Ishikawa (cell line): ENCODE measurements at regions not wholly inside any gene's neighbourhood (a gene's known extent, or its start where the extent isn't known, plus 50 kb on each side); places are given as distances from the start of the nearest gene placed in this dataset.

Experiments used
- CEBPB ChIP-seq: IDR thresholded peaks from 2 replicates; pipeline ENCODE4 v1.6.1; 2012
- CREB1 ChIP-seq: IDR thresholded peaks from 2 replicates; pipeline ENCODE4 v1.6.1; 2012; ENCODE audit warnings: low read depth
- EGR1 ChIP-seq: IDR thresholded peaks from 2 replicates; pipeline ENCODE4 v1.6.1; 2012
- EP300 ChIP-seq: IDR thresholded peaks from 2 replicates; pipeline ENCODE4 v1.6.1; 2012; ENCODE audit warnings: borderline replicate concordance
- FOXM1 ChIP-seq: IDR thresholded peaks from 2 replicates; pipeline ENCODE4 v1.6.1; 2012; ENCODE audit warnings: low read depth, borderline replicate concordance
- MAX ChIP-seq: IDR thresholded peaks from 2 replicates; pipeline ENCODE4 v1.6.1; 2012
- NFIC ChIP-seq: IDR thresholded peaks from 2 replicates; pipeline ENCODE4 v1.6.1; 2012
- RAD21 ChIP-seq: IDR thresholded peaks from 2 replicates; pipeline ENCODE4 v1.6.1; 2012; ENCODE audit warnings: low read depth
- REST ChIP-seq: IDR thresholded peaks from 2 replicates; pipeline ENCODE4 v1.6.1; 2012; ENCODE audit warnings: low read depth, mild to moderate bottlenecking
- TAF1 ChIP-seq: IDR thresholded peaks from 2 replicates; pipeline ENCODE4 v1.6.1; 2012; ENCODE audit warnings: low read depth, mild to moderate bottlenecking
- TCF12 ChIP-seq: IDR thresholded peaks from 2 replicates; pipeline ENCODE4 v1.6.1; 2012; ENCODE audit warnings: low read depth
- TEAD4 ChIP-seq: IDR thresholded peaks from 2 replicates; pipeline ENCODE4 v1.6.1; 2012
- YY1 ChIP-seq: IDR thresholded peaks from 2 replicates; pipeline ENCODE4 v1.6.1; 2012; ENCODE audit warnings: low read depth
- ZBTB7A ChIP-seq: IDR thresholded peaks from 2 replicates; pipeline ENCODE4 v1.6.1; 2012; ENCODE audit warnings: low read depth
- TF ChIP-seq, protein P1 (sequence below): IDR thresholded peaks from 2 replicates; pipeline ENCODE4 v1.6.1; 2012

DNA sequence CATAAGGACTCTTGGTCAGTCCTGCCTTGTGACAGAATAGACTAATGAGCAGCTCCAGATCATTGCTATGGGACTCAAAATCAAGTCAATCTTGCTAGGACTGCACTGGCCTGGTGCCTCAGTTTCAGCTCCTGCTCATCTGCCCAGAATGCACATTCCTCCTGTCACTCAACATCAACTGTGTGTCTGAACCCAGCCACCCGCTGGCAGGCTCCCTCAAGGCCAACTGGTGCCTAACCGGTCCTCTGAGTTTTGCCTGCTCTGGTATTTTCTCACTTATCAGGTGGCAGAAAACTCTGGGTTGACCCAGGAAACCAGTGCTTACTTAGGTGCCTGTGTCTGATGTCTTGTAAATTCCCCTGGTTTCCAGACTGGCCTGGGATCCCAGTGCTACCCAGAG, 297.7 kb downstream of the DHX35 start:
- no peak for TF ChIP-seq CEBPB
- TF ChIP-seq REST, result no peak
- TF ChIP-seq EP300, result no peak

DNA sequence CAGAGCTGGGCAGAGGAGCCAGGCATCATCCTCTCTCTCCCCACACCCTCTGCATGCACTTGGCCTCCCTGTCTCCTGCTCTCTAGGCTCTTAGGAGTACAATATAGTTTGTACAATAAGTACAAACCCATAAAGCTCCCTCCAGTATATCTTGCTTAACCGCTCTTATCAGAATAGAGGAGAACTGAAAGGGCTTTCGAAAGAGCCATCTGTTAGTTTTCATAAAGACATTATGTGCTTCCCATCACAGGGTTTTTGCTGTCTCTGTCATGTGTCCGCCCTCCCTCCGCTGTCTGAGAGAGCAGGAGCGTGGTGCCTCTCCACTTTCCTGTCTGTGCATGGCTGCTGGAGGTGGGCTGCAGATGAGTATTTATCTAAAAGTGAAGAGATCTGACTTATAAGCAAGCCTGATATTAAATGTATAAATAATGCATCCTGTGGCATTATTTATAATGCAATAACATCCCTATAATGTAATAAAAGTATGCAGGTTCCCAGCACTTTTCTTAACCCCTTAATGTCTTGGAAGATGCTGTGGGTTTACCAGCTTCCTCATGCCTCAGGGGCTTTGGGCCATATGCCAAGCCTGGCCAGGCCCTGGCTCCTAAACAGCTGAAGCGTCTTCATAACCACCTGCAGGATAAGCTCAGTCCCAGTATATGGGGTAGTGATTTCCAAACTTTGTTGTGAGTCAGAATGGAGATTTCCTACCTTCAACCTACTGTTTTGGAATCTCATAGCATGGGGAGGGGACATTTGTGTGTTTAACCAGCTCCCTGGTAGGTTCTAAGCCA, 297.1 kb downstream of the DHX35 start:
- TF ChIP-seq TEAD4 (no peak), EP300 (no peak), FOXM1 (no peak)
- TF ChIP-seq, protein P1, sequence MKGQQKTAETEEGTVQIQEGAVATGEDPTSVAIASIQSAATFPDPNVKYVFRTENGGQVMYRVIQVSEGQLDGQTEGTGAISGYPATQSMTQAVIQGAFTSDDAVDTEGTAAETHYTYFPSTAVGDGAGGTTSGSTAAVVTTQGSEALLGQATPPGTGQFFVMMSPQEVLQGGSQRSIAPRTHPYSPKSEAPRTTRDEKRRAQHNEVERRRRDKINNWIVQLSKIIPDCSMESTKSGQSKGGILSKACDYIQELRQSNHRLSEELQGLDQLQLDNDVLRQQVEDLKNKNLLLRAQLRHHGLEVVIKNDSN, result no peak

GRCh38 chr20:39258253-39258652, 296.1 kb downstream of the DHX35 start:
- no peak for TF ChIP-seq TCF12
- TF ChIP-seq YY1, result no peak
- no peak for TF ChIP-seq RAD21
- no peak for TF ChIP-seq EGR1

GRCh38 chr20:39253051-39253755, 291.1 kb downstream of the DHX35 start:
- TF ChIP-seq YY1 (no peak), MAX (no peak)

GRCh38 chr20:39252035-39252434, 289.9 kb downstream of the DHX35 start:
- TF ChIP-seq FOXM1 (no peak), TEAD4 (no peak), CEBPB (no peak), RAD21 (no peak), TCF12 (no peak), EP300 (no peak), TAF1 (no peak), MAX (no peak), ZBTB7A (no peak), REST (no peak), EGR1 (no peak), CREB1 (no peak), NFIC (no peak)
- TF ChIP-seq, protein P1, result no peak

DNA sequence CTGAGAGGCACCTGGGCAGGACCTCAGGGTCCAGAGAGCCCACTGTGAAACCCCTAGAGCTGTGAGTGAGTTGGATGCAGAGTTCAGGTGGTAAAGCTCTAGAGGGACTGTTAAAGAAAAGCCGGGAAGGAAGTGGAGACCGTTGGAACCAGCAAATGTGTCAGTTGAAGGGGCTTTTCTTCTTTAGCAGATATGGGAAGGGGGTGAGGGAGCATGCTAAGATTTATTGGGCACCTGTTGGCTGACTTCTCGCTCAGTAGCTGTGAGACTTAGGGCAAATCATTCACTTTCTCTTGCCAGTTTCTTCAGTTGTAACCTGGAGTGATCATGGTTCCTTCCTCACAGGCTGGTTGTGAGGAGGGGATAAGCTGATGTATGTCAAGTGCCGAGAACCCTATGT, 287.7 kb downstream of the DHX35 start:
- no peak for TF ChIP-seq TEAD4
- no peak for TF ChIP-seq CEBPB
- TF ChIP-seq FOXM1, result no peak
- no peak for TF ChIP-seq NFIC
- no peak for TF ChIP-seq REST
- no peak for TF ChIP-seq TCF12
- TF ChIP-seq RAD21, result no peak
- TF ChIP-seq, protein P1, result no peak
- no peak for TF ChIP-seq CREB1
- TF ChIP-seq YY1, result no peak
- TF ChIP-seq ZBTB7A, result no peak
- TF ChIP-seq EGR1, result no peak
- no peak for TF ChIP-seq TAF1
- TF ChIP-seq EP300, result no peak
- TF ChIP-seq MAX, result no peak
